DMS53 (cell line): ENCODE measurements at regions not wholly inside any gene's neighbourhood (a gene's known extent, or its start where the extent isn't known, plus 50 kb on each side); places are given as distances from the start of the nearest gene placed in this dataset.

Source experiments
- DNase-seq: peaks from one replicate; lab custom pipeline; 2025; lab: John Stamatoyannopoulos, UW

GRCh38 chr3:36192901-36193300 is 187.4 kb upstream of the STAC start:
- DNase-seq, result no peak

DNA sequence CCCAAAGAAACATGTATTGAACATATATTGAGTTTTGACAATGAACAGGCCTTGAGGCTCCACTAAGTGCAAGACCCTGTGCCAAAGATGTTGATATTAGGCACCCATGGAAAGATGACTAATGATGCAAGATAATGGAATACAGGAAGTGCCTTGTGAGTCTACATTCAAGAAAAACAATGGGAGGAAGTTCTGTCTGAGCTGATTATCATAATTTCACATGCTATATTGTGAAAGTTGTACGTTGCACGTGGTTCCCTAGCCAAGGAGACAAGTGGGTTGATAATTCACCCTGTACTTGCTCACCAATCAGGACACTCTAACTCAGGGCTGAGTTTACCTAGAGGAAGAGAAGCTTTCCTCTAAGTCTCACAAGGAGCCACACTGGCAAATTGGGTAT is 186.9 kb upstream of the STAC start:
- no peak for DNase-seq

GRCh38 chr3:36196058-36196457 is 184.2 kb upstream of the STAC start:
- no peak for DNase-seq

GRCh38 chr3:36197151-36197550 is 183.2 kb upstream of the STAC start:
- no peak for DNase-seq

- peak; percentile 0 for DNase-seq
Observed at GRCh38 chr3:36201546-36201945, 178.8 kb upstream of the STAC start.

DNA sequence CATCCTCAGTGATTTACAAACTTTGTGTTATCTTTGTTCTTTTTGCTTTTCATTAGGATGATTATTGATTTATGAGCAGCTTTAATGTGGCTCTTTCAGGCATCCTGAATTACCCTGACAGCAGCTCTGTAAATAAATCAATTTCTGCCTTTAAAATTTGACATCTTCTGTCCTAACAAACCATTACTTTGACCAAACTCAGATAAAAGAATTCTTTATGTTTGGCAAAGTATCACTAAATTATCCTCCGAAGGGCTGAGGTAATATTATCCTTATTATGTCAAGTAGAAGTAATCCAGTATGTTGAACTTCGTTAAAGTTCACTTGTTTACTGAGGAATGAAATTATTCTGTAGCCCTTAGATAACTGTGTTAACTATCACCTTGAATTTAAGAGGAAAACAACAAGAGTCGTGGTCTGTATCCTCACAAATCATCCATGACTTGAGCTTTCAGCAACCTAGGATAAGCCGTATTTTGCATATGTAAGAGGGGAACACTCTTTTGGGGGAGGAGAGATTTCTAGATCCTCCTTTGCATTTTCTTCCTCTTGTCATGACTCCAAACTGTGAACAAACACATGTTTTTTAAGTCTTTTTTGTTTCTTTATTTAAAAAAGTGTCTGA is 173.2 kb upstream of the STAC start:
- no peak for DNase-seq

- DNase-seq, result no peak
Observed at GRCh38 chr3:36210840-36211651, 169.3 kb upstream of the STAC start.

DNA sequence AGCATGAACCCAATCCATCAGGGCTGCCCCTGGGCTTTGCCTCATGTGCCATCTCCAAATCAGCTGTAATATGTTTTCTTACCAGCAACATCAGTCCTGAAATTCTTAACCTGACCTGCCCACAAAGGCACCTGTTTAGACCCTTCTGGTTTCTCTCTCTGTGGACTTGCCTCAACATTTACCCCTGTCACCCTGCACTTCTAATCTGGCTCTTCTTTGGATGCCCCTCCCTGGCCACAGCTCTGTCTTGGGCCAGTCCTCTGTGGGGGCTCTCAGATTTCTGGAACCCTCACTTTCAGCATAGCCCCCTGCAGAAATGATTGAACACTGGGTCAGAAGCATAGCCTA is 168.7 kb upstream of the STAC start:
- no peak for DNase-seq

DNA sequence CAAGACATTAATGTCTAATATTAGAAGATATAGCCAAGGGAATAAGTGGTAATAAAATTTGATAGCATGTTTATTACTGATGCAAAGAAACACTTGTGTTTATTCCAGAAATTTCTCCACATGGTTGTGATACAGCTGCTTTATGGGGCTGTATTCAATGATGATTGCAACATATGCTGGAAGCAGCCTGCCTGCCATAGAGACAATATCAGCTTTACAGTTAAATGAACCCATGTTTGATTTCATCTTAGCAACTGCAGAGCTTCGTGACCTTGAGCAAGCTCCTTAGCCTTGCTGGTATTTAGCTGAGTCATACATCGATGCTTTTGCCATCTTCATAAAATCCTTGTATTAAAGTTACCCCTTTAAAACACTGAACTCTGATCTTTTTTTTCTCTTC is 168.1 kb upstream of the STAC start:
- no peak for DNase-seq

- no peak for DNase-seq
Observed at GRCh38 chr3:36214460-36214859, 165.8 kb upstream of the STAC start.

DNA sequence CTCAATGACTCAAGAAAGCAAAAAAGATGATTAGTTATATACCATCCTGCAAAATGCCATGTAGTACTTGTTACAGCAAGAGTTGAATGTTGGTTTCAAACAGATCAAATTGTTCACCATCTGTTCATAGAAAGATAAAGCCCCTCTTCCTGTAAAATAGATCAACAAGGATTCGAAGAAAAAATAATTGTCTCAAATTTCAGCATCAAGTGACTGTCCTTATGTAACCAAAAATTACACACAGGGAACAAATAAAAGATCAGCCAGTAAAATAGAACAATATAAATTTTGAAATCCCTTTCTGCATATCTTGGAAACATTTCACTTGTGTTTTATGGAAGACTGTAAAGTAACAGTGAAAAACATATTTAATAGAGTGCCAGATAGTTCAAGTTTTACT is 165.1 kb upstream of the STAC start:
- no peak for DNase-seq

DNA sequence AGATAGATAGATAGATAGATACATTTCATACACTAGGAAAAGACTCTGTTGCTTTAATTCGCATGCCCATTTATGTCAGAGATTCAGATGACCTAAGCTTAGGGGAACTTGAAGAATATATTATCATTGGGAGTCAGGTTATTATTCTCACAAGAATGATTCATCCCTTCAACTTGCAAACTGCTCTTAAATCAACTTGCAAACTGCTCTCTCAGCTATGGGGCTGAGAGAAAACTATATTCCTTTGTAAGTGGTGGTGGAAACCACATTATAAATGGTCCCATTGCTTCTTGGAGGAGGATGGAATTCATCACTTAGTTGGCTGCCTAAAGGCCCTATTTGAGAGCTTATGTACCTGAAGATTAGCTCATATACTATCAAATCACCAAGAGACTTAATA is 160.9 kb upstream of the STAC start:
- DNase-seq, result no peak

GRCh38 chr3:36220173-36220572 is 160.1 kb upstream of the STAC start:
- no peak for DNase-seq

DNA sequence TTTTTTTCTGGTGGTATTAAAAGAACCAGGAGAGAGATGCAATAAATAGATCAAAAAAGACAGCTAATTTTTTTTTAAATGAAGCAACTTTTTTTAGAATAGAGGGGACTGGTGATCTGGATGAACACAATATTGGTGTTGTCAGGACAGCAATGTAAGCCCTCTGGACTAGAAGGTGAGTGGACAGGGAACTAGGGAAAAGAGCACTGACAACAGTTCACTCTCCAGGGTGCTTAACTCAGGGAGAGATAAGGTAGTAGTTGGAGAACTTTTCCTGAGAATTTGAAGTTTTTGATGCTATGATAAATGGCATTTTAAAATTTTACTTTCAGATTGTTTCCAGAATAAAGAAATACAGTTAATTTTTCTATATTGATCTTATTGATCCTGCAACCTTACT is 158.3 kb upstream of the STAC start:
- DNase-seq, result no peak

- DNase-seq, result no peak
Observed at GRCh38 chr3:36227980-36228379, 152.3 kb upstream of the STAC start.

DNA sequence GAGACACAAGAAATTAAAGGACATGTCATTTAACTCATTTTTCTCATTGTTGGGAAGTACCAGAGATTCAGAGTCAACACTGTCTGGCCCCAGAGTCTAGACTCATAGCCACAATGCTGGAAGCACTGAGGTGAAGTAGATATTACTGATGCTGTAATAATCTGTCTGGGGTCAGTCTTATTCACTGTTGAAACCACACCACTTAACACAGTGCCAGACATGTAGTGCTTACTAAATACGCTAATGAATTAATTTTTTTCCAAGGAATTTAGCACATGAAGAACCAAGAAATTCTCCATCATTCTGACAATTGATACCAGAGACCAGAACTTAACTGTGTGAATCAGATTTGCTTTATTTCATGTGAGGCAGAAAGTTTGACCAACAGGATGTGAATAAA is 150.8 kb upstream of the STAC start:
- no peak for DNase-seq

- no peak for DNase-seq
Observed at GRCh38 chr3:36232797-36233489, 147.4 kb upstream of the STAC start.

- no peak for DNase-seq
Observed at GRCh38 chr3:36244728-36245127, 135.6 kb upstream of the STAC start.

DNA sequence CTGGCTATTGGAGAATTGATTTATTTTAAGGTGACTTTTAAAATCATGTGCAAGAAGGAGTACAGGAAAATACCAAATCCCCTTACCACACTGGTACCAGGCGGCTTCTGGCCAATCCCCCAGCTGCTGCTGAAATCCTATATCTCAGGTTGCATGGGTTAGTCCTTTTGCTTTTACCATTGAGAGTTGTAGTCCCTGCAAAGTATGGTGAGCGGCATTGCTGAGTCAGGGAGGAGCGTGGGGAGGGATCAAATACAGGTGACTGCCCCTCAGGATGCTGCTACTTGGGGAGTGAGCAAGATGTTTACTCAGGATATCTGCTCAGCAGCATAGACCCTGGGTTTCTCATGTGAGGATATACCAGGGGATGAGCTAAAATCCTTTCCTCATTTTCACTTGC is 131.9 kb upstream of the STAC start:
- no peak for DNase-seq

DNA sequence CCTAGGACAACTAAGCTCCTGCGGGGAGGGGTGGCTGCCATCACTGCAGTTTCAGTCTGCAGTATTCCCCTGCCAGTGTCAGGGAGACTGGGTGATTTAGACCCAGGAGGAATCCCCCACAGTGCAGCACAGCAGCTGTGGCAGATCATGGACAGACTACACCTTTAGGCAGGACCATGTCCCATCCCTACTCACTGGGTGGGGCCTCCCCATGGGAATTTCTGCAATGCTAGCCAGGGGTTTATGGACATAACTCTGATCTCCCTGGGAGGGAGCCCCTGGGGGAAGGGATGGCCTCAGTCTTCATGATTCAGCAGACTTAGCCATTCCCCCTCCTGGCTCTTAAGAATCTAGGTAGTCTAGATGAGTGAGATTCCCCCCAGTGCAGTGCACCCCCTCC is 130.1 kb upstream of the STAC start:
- no peak for DNase-seq

DNA sequence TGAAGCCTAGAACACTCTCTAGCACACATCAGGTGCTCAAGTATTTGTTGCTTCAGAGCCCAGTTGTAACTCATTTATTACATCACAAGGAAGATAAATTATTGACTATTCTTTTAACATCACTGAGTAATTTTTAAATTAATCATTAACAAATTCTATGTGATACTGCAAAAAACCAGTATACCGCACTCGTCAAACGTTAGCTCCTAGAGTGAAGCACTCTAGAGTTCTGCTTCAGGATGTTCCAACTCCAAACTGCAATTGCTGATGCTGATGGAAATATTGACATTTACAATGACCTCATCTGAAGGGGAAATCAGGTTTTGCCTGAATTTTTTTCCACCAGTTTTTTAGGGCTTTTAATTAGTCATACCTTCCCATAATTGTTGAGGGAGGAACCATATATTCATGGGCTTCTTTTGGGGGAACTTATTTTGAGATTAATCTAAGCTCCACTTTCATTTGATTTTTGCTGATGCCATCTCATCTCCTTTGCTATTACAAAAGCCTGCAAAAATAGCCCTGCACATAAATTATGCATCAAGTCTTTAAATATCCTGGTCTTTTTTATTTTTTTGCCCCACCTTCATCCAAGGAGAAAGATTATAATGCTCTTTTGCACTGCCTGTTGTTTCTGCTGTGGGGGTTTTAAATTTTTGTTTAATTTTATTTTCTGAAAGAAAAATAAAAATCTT is 123.0 kb upstream of the STAC start:
- DNase-seq, result peak; percentile 73

GRCh38 chr3:36258421-36258820 is 121.9 kb upstream of the STAC start:
- DNase-seq, result no peak

- DNase-seq, result no peak
Observed at GRCh38 chr3:36259580-36259979, 120.7 kb upstream of the STAC start.
